GM12891 (cell line): ENCODE measurements at regions not wholly inside any gene's neighbourhood (a gene's known extent, or its start where the extent isn't known, plus 50 kb on each side); places are given as distances from the start of the nearest gene placed in this dataset.
"Not testable (repeated sequence)": the region's sequence is repeated elsewhere in the genome, so short reads cannot be mapped to it uniquely, and the experiment has no call there.

ENCODE experiments used
- DNase-seq: peaks from one replicate; pipeline ENCODE4 v3.0.0; 2011; ENCODE audit warnings: low spot score; ENCODE audit not compliant: insufficient read length
- FAIRE-seq: peaks from 2 replicates; lab custom pipeline; 2011; peaks lifted over from hg19 to GRCh38; lab: Jason Lieb, UNC
- PAX5 ChIP-seq: IDR thresholded peaks from 2 replicates; pipeline ENCODE4 v1.6.1; 2011; ENCODE audit warnings: low read length, moderate library complexity, mild to moderate bottlenecking; ENCODE audit not compliant: insufficient read depth, severe bottlenecking
- POLR2A ChIP-seq: IDR thresholded peaks from 2 replicates; pipeline ENCODE4 v1.6.1; 2011; ENCODE audit warnings: low read depth, low read length, control low read depth
- POLR2AphosphoS5 ChIP-seq: IDR thresholded peaks from 2 replicates; pipeline ENCODE4 v1.6.1; 2011; ENCODE audit warnings: low read depth, low read length, control low read depth
- POU2F2 ChIP-seq: IDR thresholded peaks from 2 replicates; pipeline ENCODE4 v1.6.1; 2011; ENCODE audit warnings: low read depth, mild to moderate bottlenecking, control low read depth, low read length, moderate library complexity
- SPI1 ChIP-seq: IDR thresholded peaks from 2 replicates; pipeline ENCODE4 v1.6.1; 2011; ENCODE audit warnings: low read depth, low read length, control low read depth
- TAF1 ChIP-seq: IDR thresholded peaks from 2 replicates; pipeline ENCODE4 v1.6.1; 2011; ENCODE audit warnings: low read depth, low read length, control low read depth

- DNase-seq (no peak), FAIRE-seq (no peak)
- no peak for TF ChIP-seq TAF1
- TF ChIP-seq SPI1: no peak
- no peak for TF ChIP-seq POLR2A
- no peak for TF ChIP-seq POLR2AphosphoS5
- no peak for TF ChIP-seq PAX5
- TF ChIP-seq POU2F2: no peak
Measured at GRCh38 chr3:68676136-68676535, 256.2 kb downstream of the TAFA4 start.

GRCh38 chr3:68667346-68667745, 265.0 kb downstream of the TAFA4 start:
- DNase-seq (no peak), FAIRE-seq (no peak)
- TF ChIP-seq SPI1 (no peak), POLR2AphosphoS5 (no peak), PAX5 (no peak), POLR2A (no peak), POU2F2 (no peak), TAF1 (no peak)

GRCh38 chr3:68666429-68667136, 265.8 kb downstream of the TAFA4 start:
- TF ChIP-seq POLR2AphosphoS5: no peak
- no peak for TF ChIP-seq POU2F2
- no peak for TF ChIP-seq TAF1
- no peak for TF ChIP-seq SPI1
- TF ChIP-seq PAX5: no peak
- no peak for TF ChIP-seq POLR2A
- no peak for FAIRE-seq
- no peak for DNase-seq

- no peak for DNase-seq
- FAIRE-seq: no peak
- TF ChIP-seq SPI1: no peak
- TF ChIP-seq POLR2A: no peak
Measured at GRCh38 chr3:68664276-68664675, 268.1 kb downstream of the TAFA4 start.

GRCh38 chr3:68662176-68662575, 270.2 kb downstream of the TAFA4 start:
- DNase-seq: no peak
- FAIRE-seq: no peak
- no peak for TF ChIP-seq POU2F2
- no peak for TF ChIP-seq SPI1
- TF ChIP-seq POLR2AphosphoS5: no peak
- no peak for TF ChIP-seq PAX5

GRCh38 chr3:68650657-68651056, 281.7 kb downstream of the TAFA4 start:
- not testable (repeated sequence) for DNase-seq, FAIRE-seq

- FAIRE-seq (no peak), DNase-seq (no peak)
- TF ChIP-seq POLR2AphosphoS5: no peak
- TF ChIP-seq TAF1: no peak
- no peak for TF ChIP-seq POLR2A
- no peak for TF ChIP-seq SPI1
- TF ChIP-seq PAX5: no peak
- TF ChIP-seq POU2F2: no peak
Measured at GRCh38 chr3:68648494-68648893, 283.9 kb downstream of the TAFA4 start.

- TF ChIP-seq POLR2A (no peak), SPI1 (no peak), POLR2AphosphoS5 (no peak), PAX5 (no peak), TAF1 (no peak), POU2F2 (no peak)
- no peak for FAIRE-seq
- no peak for DNase-seq
Measured at GRCh38 chr3:68631850-68632545, 300.3 kb downstream of the TAFA4 start.

- DNase-seq: no peak
- TF ChIP-seq TAF1: no peak
- TF ChIP-seq POLR2AphosphoS5: no peak
- TF ChIP-seq POU2F2: no peak
- TF ChIP-seq SPI1: no peak
- no peak for TF ChIP-seq PAX5
- no peak for TF ChIP-seq POLR2A
Measured at GRCh38 chr3:68620211-68620610, 312.1 kb downstream of the TAFA4 start.

GRCh38 chr3:68614087-68614486, 318.3 kb downstream of the TAFA4 start:
- FAIRE-seq: no peak
- no peak for DNase-seq
- TF ChIP-seq TAF1 (no peak), SPI1 (no peak), POLR2A (no peak), POU2F2 (no peak), PAX5 (no peak), POLR2AphosphoS5 (no peak)

More at GRCh38 chr3:68620211-68620610, 312.1 kb downstream of the TAFA4 start:
- no peak for FAIRE-seq
